Activated naive CD8-positive, alpha-beta T cell treated with anti-CD3 and anti-CD28 coated beads, Interleukin-2, amount 10 ng/mL, durations not matched to agents 7 days and 5 days (primary cell): ENCODE measurements at regions not wholly inside any gene's neighbourhood (a gene's known extent, or its start where the extent isn't known, plus 50 kb on each side); places are given as distances from the start of the nearest gene placed in this dataset.
"Not testable (repeated sequence)": the region's sequence is repeated elsewhere in the genome, so short reads cannot be mapped to it uniquely, and the experiment has no call there.

Experiments used
- ATAC-seq: fragments of 150-1000 bp; cut with Tn5 transposase; one replicate; pipeline ENCODE4 v1.10.0; 2021; ENCODE audit warnings: low read depth, moderate library complexity
- POLR2A ChIA-PET: fragments of 350-600 bp; sonication (Branson Sonifier 250); formaldehyde crosslinking; loops from one replicate; lab custom pipeline; 2021; ENCODE audit warnings: antibody characterized with exemption; lab: Charles Lee
- DNase-seq: peaks from one replicate; pipeline ENCODE4 v3.0.0; 2021
- H3K27ac Mint-ChIP-seq: one replicate; pipeline ENCODE4 v1.8.0; 2022; ENCODE audit warnings: mild to moderate bottlenecking, mixed read lengths
- H3K27me3 Mint-ChIP-seq: one replicate; pipeline ENCODE4 v1.8.0; 2022; ENCODE audit warnings: mild to moderate bottlenecking, moderate library complexity, mixed read lengths
- H3K36me3 Mint-ChIP-seq: one replicate; pipeline ENCODE4 v1.8.0; 2021; ENCODE audit warnings: mild to moderate bottlenecking, mixed read lengths
- H3K4me1 Mint-ChIP-seq: one replicate; pipeline ENCODE4 v1.8.0; 2021; ENCODE audit warnings: mixed read lengths
- H3K4me3 Mint-ChIP-seq: one replicate; pipeline ENCODE4 v1.8.0; 2022; ENCODE audit warnings: mild to moderate bottlenecking, moderate library complexity, mixed read lengths
- H3K9me3 Mint-ChIP-seq: one replicate; pipeline ENCODE4 v1.8.0; 2021; ENCODE audit warnings: mixed read lengths

GRCh38 chr7:115585015-115585718 is 445.4 kb downstream of the TFEC start:
- H3K4me3 Mint-ChIP-seq: no peak overlapping the region
- peaks cover 3% of the 10 kb centered on the region for H3K9me3 Mint-ChIP-seq
- ATAC-seq (no peak), DNase-seq (no peak)
- no peaks in the 10 kb centered on the region for H3K36me3 Mint-ChIP-seq
- H3K27me3 Mint-ChIP-seq: no peaks in the 10 kb centered on the region
- no peaks in the 10 kb centered on the region for H3K4me1 Mint-ChIP-seq
- POLR2A ChIA-PET: no interaction called here
- H3K27ac Mint-ChIP-seq: no peak overlapping the region

GRCh38 chr7:115582956-115583355 is 447.6 kb downstream of the TFEC start:
- Mint-ChIP-seq H3K36me3 (no peaks in the 10 kb centered on the region), H3K9me3 (peaks cover 2% of the 10 kb centered on the region), H3K4me3 (no peak overlapping the region), H3K27ac (no peak overlapping the region), H3K4me1 (no peaks in the 10 kb centered on the region), H3K27me3 (no peaks in the 10 kb centered on the region)
- ATAC-seq (no peak), DNase-seq (no peak)
- POLR2A ChIA-PET: no interaction called here

- POLR2A ChIA-PET: no interaction called here
- Mint-ChIP-seq H3K9me3 (no peaks in the 10 kb centered on the region), H3K27ac (no peak overlapping the region), H3K4me1 (no peaks in the 10 kb centered on the region), H3K27me3 (no peaks in the 10 kb centered on the region), H3K36me3 (no peaks in the 10 kb centered on the region), H3K4me3 (no peak overlapping the region)
- ATAC-seq (no peak), DNase-seq (no peak)
Observed at GRCh38 chr7:115578576-115578975, 452.0 kb downstream of the TFEC start.

GRCh38 chr7:115574681-115575291 is 455.8 kb downstream of the TFEC start:
- no peak for ATAC-seq
- Mint-ChIP-seq H3K27ac (no peak overlapping the region), H3K27me3 (no peaks in the 10 kb centered on the region), H3K4me1 (no peaks in the 10 kb centered on the region), H3K4me3 (no peak overlapping the region), H3K9me3 (no peaks in the 10 kb centered on the region), H3K36me3 (no peaks in the 10 kb centered on the region)
- POLR2A ChIA-PET: no interaction called here
- DNase-seq: no peak

- POLR2A ChIA-PET: no interaction called here
- no peaks in the 10 kb centered on the region for H3K27me3 Mint-ChIP-seq
- H3K27ac Mint-ChIP-seq: no peak overlapping the region
- no peaks in the 10 kb centered on the region for H3K4me1 Mint-ChIP-seq
- no peak overlapping the region for H3K4me3 Mint-ChIP-seq
- no peaks in the 10 kb centered on the region for H3K36me3 Mint-ChIP-seq
- DNase-seq (no peak), ATAC-seq (no peak)
- no peaks in the 10 kb centered on the region for H3K9me3 Mint-ChIP-seq
Observed at GRCh38 chr7:115572111-115572510, 458.5 kb downstream of the TFEC start.

DNA sequence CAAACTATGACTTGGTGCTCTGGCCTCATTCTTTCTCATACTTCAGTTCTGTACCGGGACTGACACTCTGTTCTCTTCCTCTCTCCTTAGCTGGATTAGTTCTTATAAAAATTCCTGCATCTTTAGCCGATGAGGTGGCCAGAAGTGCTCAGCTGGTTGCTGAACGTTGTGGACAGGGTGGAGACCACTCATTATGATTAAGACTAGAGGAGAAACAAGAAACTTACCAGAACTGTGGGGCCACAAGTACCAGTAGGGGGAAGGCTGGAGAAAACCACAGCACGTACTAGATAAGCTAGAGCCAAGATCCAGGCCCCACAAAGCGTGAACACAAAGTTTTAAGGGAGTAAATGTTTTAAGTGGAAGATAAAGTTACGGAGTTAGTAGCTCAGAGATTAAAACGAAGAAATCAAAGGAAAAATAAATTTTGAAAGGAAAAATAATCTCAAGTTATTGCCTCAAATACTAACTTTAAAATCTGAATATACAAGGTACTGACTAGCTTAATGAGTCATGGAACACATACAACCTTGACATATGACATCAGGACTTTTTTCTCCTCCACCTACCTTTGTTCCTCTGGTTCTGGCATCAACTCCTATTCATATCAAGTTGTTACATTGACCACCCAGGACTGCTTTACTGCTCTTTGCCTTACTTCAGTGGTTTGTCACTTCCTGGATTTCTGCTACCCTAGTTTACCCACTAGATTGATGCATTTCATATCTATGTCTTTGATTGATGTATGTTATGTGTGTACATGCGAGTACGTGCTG is 469.0 kb downstream of the TFEC start:
- Mint-ChIP-seq H3K27me3 (no peaks in the 10 kb centered on the region), H3K36me3 (no peaks in the 10 kb centered on the region), H3K27ac (no peak overlapping the region), H3K4me3 (no peak overlapping the region), H3K9me3 (no peaks in the 10 kb centered on the region), H3K4me1 (no peaks in the 10 kb centered on the region)
- POLR2A ChIA-PET: no interaction called here
- ATAC-seq (no peak), DNase-seq (no peak)

DNA sequence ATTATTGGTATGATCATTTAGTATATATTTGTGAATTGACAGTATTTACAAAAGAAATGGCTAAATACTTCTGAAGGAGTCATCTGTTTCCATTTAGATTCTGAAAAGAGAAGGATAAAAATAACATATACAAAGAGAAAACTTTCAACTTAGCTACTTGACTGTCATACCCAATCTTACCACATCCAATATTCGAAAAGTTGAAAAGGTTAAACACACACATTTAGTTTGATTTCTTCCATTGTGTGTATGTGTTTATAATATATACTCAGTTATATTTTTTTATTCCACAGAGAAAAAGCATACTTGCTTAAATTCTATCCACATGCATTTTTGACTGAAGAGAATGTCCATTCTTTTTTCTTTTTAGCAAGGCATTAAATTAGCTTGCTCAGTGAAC is 470.7 kb downstream of the TFEC start:
- H3K9me3 Mint-ChIP-seq: no peaks in the 10 kb centered on the region
- POLR2A ChIA-PET: no interaction called here
- H3K4me3 Mint-ChIP-seq: no peak overlapping the region
- no peak overlapping the region for H3K27ac Mint-ChIP-seq
- no peaks in the 10 kb centered on the region for H3K36me3 Mint-ChIP-seq
- no peaks in the 10 kb centered on the region for H3K4me1 Mint-ChIP-seq
- ATAC-seq (no peak), DNase-seq (no peak)
- H3K27me3 Mint-ChIP-seq: no peaks in the 10 kb centered on the region

DNA sequence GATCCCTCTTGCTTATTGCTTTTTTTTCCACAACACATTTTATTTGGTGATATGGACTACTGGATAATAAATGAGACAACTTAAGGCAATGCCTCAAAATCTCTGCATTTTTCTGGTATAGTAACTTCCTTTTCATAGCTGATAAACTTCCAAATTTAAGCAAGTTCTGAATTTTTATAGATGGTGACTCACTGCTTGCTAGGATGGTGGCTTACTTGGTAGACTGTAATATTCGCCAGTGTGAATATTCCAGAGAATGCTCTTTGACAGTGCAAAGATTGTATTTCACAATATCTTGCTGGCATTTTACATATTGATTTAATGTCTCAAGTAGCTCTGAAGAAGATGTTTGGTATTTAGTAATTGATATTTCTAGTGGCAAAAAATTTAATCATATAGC is 472.4 kb downstream of the TFEC start:
- Mint-ChIP-seq H3K27ac (no peak overlapping the region), H3K4me1 (no peaks in the 10 kb centered on the region)
- no peak for ATAC-seq

GRCh38 chr7:115557296-115557695 is 473.3 kb downstream of the TFEC start:
- not testable (repeated sequence) for H3K27me3 Mint-ChIP-seq, H3K4me1 Mint-ChIP-seq, DNase-seq

More for the DNA sequence above, 472.4 kb downstream of the TFEC start:
- POLR2A ChIA-PET: no interaction called here
- Mint-ChIP-seq H3K9me3 (no peaks in the 10 kb centered on the region), H3K36me3 (no peaks in the 10 kb centered on the region), H3K27me3 (no peaks in the 10 kb centered on the region), H3K4me3 (no peak overlapping the region)
- no peak for DNase-seq

DNA sequence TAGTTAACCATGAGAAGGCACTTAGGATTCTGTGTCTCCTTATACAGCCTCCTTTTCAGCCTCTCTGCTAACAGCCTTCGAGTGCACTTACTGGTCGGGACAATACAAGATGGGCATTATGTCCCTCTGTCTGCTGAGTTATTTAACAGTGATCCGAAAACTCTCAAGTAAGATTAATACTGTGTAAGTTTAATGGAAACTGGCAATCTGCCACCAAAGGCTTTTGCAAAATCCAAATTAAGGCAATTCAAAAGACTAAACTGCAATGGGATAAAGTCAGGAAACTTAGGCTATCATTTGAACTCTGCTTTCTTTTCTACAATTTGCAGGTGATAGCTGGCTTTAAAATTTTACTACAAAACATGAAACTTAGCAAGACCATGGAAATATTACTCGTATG is 477.8 kb downstream of the TFEC start:
- Mint-ChIP-seq H3K27ac (no peak overlapping the region), H3K4me3 (no peak overlapping the region), H3K9me3 (no peaks in the 10 kb centered on the region), H3K36me3 (no peaks in the 10 kb centered on the region), H3K27me3 (no peaks in the 10 kb centered on the region), H3K4me1 (no peaks in the 10 kb centered on the region)
- no peak for DNase-seq
- ATAC-seq: no peak
- POLR2A ChIA-PET: no interaction called here

More at GRCh38 chr7:115557296-115557695, 473.3 kb downstream of the TFEC start:
- ATAC-seq, POLR2A ChIA-PET, H3K27ac Mint-ChIP-seq, H3K9me3 Mint-ChIP-seq, H3K4me3 Mint-ChIP-seq, H3K36me3 Mint-ChIP-seq: not testable (repeated sequence)

GRCh38 chr7:115549910-115550309 is 480.7 kb downstream of the TFEC start:
- Mint-ChIP-seq H3K27ac (no peak overlapping the region), H3K36me3 (no peaks in the 10 kb centered on the region), H3K27me3 (no peaks in the 10 kb centered on the region), H3K4me1 (no peaks in the 10 kb centered on the region), H3K9me3 (no peaks in the 10 kb centered on the region), H3K4me3 (no peak overlapping the region)
- no peak for ATAC-seq
- no peak for DNase-seq
- POLR2A ChIA-PET: no interaction called here

- no peaks in the 10 kb centered on the region for H3K27me3 Mint-ChIP-seq
- H3K9me3 Mint-ChIP-seq: no peaks in the 10 kb centered on the region
- no peaks in the 10 kb centered on the region for H3K4me1 Mint-ChIP-seq
- H3K4me3 Mint-ChIP-seq: no peak overlapping the region
- POLR2A ChIA-PET: no interaction called here
- H3K27ac Mint-ChIP-seq: no peak overlapping the region
- ATAC-seq (no peak), DNase-seq (no peak)
- H3K36me3 Mint-ChIP-seq: no peaks in the 10 kb centered on the region
Observed at GRCh38 chr7:115548756-115549155, 481.8 kb downstream of the TFEC start.

DNA sequence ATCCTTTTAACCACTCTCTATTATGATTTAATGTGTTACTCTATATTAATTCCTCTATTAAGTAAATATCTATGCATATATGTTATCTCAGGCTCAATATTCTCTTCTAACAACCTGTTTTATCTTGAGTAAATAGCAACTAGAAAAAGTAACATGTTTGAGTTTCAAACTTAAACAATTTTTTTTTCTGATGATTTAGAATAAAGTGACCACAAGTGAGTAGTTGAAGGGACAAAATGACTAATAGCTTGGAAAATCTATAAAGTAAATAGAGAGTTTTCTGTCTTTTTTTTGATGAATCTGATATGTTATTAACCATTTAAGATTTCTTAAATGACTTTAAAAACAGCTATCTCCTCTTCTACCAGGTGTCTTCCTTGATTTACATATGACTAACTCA is 483.8 kb downstream of the TFEC start:
- DNase-seq: no peak
- no peak overlapping the region for H3K4me3 Mint-ChIP-seq
- H3K9me3 Mint-ChIP-seq: no peaks in the 10 kb centered on the region

DNA sequence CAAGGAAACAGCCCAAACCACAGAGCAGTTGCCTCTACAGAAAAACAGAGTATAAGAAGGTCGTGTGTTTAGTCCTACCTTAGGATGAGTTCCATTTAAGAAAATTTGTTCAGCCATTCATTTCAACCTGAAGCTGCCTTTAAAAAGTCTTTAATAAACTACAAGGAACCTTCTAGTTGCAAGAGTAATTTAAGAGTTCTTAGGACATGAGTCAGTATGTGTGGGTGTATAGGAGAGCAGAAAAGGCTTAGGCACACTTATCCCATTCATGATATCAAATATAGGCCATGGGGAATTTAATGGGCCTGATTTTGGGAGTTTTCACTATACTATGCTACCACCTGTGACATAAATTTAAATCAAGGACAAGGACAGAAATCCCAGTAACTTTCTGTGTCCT is 496.8 kb downstream of the TFEC start:
- POLR2A ChIA-PET: no interaction called here
- Mint-ChIP-seq H3K27ac (no peak overlapping the region), H3K9me3 (no peaks in the 10 kb centered on the region), H3K4me3 (no peak overlapping the region), H3K36me3 (no peaks in the 10 kb centered on the region), H3K4me1 (no peaks in the 10 kb centered on the region), H3K27me3 (no peaks in the 10 kb centered on the region)
- ATAC-seq (no peak), DNase-seq (no peak)

More for the DNA sequence above, 483.8 kb downstream of the TFEC start:
- POLR2A ChIA-PET: no interaction called here
- Mint-ChIP-seq H3K4me1 (no peaks in the 10 kb centered on the region), H3K27me3 (no peaks in the 10 kb centered on the region), H3K27ac (no peak overlapping the region), H3K36me3 (no peaks in the 10 kb centered on the region)
- ATAC-seq: no peak
